ENCODE measurements at regions not wholly inside any gene's neighbourhood (a gene's known extent, or its start where the extent isn't known, plus 50 kb on each side); places are given as distances from the start of the nearest gene placed in this dataset.
A peak's percentile ranks its signal among the peaks of the same experiment; 100 is the strongest.

- Histone ChIP-seq H3F3A (ENCODE audit: insufficient read depth) (no peaks in the 10 kb centered on the region), H3K79me2 (ENCODE audit: insufficient read depth) (no peaks in the 10 kb centered on the region), H3K9ac (no peak overlapping the region), H3K27ac (no peak overlapping the region), H3K4me2 (ENCODE audit: unreplicated experiment) (no peak overlapping the region), H3K36me3 (ENCODE audit: low read depth) (no peaks in the 10 kb centered on the region), H3K4me1 (ENCODE audit: insufficient read depth) (no peaks in the 10 kb centered on the region), H3K9me2 (ENCODE audit: insufficient read depth) (no peaks in the 10 kb centered on the region), H3K27me3 (replicated peaks; ENCODE audit: insufficient read depth) (no peaks in the 10 kb centered on the region), H4K20me1 (ENCODE audit: insufficient read depth) (no peaks in the 10 kb centered on the region), H2AFZ (no peak overlapping the region), H3K4me3 (no peak overlapping the region), H3K9me3 (ENCODE audit: low read depth) (no peaks in the 10 kb centered on the region)
- TF ChIP-seq EZH2 (IDR thresholded peaks at IDR 0.05; ENCODE audit: insufficient read depth, poor library complexity, severe bottlenecking) (no peak), EZH2phosphoT487 (IDR thresholded peaks at IDR 0.05; ENCODE audit: insufficient read depth, low read depth) (no peak)
- in situ Hi-C loops (cut with MboI), result loop anchor here (25.0 kb wide), 1 partner anchor 274 kb away; no protein-coding TSS in a partner anchor
- DNase-seq, result no peak
- WGBS, 2 experiments (ENCODE audit: low coverage in 1 of 2, low lambda C conversion rate in 2 of 2, missing lambda C conversion rate in 2 of 2), result 90 to 94% methylated on average over 3 of the region's 3 CpGs
Measured at GRCh38 chr18:25563346-25563745, 211.4 kb upstream of the ZNF521 start.

DNA sequence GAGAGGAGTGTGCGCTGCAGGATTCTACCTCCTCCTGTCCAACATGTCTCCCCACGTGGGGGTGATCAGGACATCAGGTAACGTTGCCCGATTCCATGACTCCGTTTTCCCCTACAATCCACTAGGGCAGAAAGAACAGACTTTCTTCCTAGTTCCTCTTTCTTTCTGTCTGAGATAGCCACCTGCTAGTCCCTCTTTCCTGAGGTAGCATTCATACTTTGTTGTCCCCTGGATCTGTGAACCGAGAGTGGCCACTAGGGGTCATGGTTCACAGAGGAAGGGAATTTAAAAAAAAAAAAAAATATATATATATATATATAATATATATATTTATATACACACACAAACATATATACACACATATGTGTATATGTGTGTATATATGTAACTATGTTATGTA, 210.0 kb upstream of the ZNF521 start:
- 78 to 80% methylated on average over 6 of the region's 6 CpGs for WGBS, 2 experiments (ENCODE audit: low coverage in 1 of 2, low lambda C conversion rate in 2 of 2, missing lambda C conversion rate in 2 of 2)
- Histone ChIP-seq H3F3A (ENCODE audit: insufficient read depth) (no peaks in the 10 kb centered on the region), H3K36me3 (ENCODE audit: low read depth) (no peaks in the 10 kb centered on the region), H3K27me3 (replicated peaks; ENCODE audit: insufficient read depth) (no peaks in the 10 kb centered on the region), H3K4me2 (ENCODE audit: unreplicated experiment) (no peak overlapping the region), H3K27ac (no peak overlapping the region), H2AFZ (no peak overlapping the region), H3K79me2 (ENCODE audit: insufficient read depth) (no peaks in the 10 kb centered on the region), H3K4me3 (no peak overlapping the region), H4K20me1 (ENCODE audit: insufficient read depth) (no peaks in the 10 kb centered on the region), H3K9me2 (ENCODE audit: insufficient read depth) (no peaks in the 10 kb centered on the region), H3K4me1 (ENCODE audit: insufficient read depth) (no peaks in the 10 kb centered on the region), H3K9ac (no peak overlapping the region), H3K9me3 (ENCODE audit: low read depth) (no peaks in the 10 kb centered on the region)
- DNase-seq, result peak; percentile 47
- in situ Hi-C loops (cut with MboI), result loop anchor here (25.0 kb wide), 1 partner anchor 275 kb away; no protein-coding TSS in a partner anchor
- TF ChIP-seq EZH2phosphoT487 (IDR thresholded peaks at IDR 0.05; ENCODE audit: insufficient read depth, low read depth) (no peak), EZH2 (IDR thresholded peaks at IDR 0.05; ENCODE audit: insufficient read depth, poor library complexity, severe bottlenecking) (no peak)

DNA sequence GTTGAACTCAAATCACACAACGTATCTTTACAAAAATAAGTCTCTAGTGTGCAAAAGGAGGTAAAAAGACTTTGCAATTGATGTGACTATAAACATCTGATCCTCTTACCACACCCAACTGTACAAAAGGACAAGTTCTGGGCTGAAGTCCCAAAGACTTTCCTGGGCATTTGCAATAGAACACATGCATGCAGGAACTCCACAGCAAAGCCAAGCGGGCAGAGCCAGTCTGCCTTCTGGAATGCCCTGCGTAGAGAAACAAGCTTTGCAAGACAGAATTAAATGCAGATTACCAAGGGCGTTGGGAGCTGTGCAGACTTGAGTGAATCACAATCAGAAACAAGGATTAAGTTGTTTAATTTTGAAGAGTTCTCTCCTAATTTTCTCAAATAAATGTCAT, 208.4 kb upstream of the ZNF521 start:
- H3K27ac ChIP-seq, result no peak overlapping the region
- no peaks in the 10 kb centered on the region for H3F3A ChIP-seq (ENCODE audit: insufficient read depth)
- no peaks in the 10 kb centered on the region for H3K36me3 ChIP-seq (ENCODE audit: low read depth)
- H2AFZ ChIP-seq, result no peak overlapping the region
- 21 to 34% methylated on average over 4 of the region's 4 CpGs for WGBS, 2 experiments (ENCODE audit: low coverage in 1 of 2, low lambda C conversion rate in 2 of 2, missing lambda C conversion rate in 2 of 2)
- in situ Hi-C loops (cut with MboI), result loop anchor here (25.0 kb wide), 1 partner anchor 277 kb away; no protein-coding TSS in a partner anchor
- no peaks in the 10 kb centered on the region for H4K20me1 ChIP-seq (ENCODE audit: insufficient read depth)
- H3K27me3 ChIP-seq (replicated peaks; ENCODE audit: insufficient read depth), result no peaks in the 10 kb centered on the region
- TF ChIP-seq EZH2phosphoT487 (IDR thresholded peaks at IDR 0.05; ENCODE audit: insufficient read depth, low read depth), result no peak
- no peak for TF ChIP-seq EZH2 (IDR thresholded peaks at IDR 0.05; ENCODE audit: insufficient read depth, poor library complexity, severe bottlenecking)
- no peaks in the 10 kb centered on the region for H3K9me2 ChIP-seq (ENCODE audit: insufficient read depth)
- no peaks in the 10 kb centered on the region for H3K9me3 ChIP-seq (ENCODE audit: low read depth)
- H3K79me2 ChIP-seq (ENCODE audit: insufficient read depth), result no peaks in the 10 kb centered on the region
- H3K4me2 ChIP-seq (ENCODE audit: unreplicated experiment), result no peak overlapping the region
- H3K9ac ChIP-seq, result no peak overlapping the region
- peak; percentile 7 for DNase-seq
- no peaks in the 10 kb centered on the region for H3K4me1 ChIP-seq (ENCODE audit: insufficient read depth)
- no peak overlapping the region for H3K4me3 ChIP-seq

DNA sequence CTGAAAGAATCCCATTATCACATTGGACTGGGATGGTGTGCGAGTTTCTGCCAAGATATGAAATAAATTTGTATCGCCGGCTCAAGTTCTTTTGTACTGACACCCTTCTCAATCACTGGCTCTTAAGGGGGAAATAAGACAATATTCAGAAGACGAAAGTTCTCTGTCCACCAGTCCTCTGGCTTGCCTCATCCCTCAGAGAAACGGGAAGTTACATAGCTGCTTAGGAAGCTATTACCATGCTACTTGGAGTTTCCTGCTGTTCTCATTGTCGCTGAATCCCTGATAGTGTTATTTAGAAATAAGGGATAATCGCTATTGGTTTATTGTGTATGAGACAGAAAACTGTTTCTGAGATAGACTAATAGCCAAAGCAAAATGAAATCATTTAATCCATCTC, 205.0 kb upstream of the ZNF521 start:
- no peaks in the 10 kb centered on the region for H3K9me3 ChIP-seq (ENCODE audit: low read depth)
- no peak for TF ChIP-seq EZH2 (IDR thresholded peaks at IDR 0.05; ENCODE audit: insufficient read depth, poor library complexity, severe bottlenecking)
- no peak for TF ChIP-seq EZH2phosphoT487 (IDR thresholded peaks at IDR 0.05; ENCODE audit: insufficient read depth, low read depth)
- H3K9me2 ChIP-seq (ENCODE audit: insufficient read depth), result no peaks in the 10 kb centered on the region
- no peak for DNase-seq
- no peaks in the 10 kb centered on the region for H3K79me2 ChIP-seq (ENCODE audit: insufficient read depth)
- H3F3A ChIP-seq (ENCODE audit: insufficient read depth), result no peaks in the 10 kb centered on the region
- no peak overlapping the region for H3K4me2 ChIP-seq (ENCODE audit: unreplicated experiment)
- no peaks in the 10 kb centered on the region for H3K36me3 ChIP-seq (ENCODE audit: low read depth)
- H3K27me3 ChIP-seq (replicated peaks; ENCODE audit: insufficient read depth), result no peaks in the 10 kb centered on the region
- no peak overlapping the region for H3K9ac ChIP-seq
- in situ Hi-C loops (cut with MboI), result loop anchor here (25.0 kb wide), 1 partner anchor 280 kb away; no protein-coding TSS in a partner anchor
- no peak overlapping the region for H2AFZ ChIP-seq
- 42 to 51% methylated on average over 7 of the region's 7 CpGs for WGBS, 2 experiments (ENCODE audit: low coverage in 1 of 2, low lambda C conversion rate in 2 of 2, missing lambda C conversion rate in 2 of 2)
- no peak overlapping the region for H3K4me3 ChIP-seq
- no peaks in the 10 kb centered on the region for H3K4me1 ChIP-seq (ENCODE audit: insufficient read depth)
- H4K20me1 ChIP-seq (ENCODE audit: insufficient read depth), result no peaks in the 10 kb centered on the region
- H3K27ac ChIP-seq, result no peak overlapping the region

Data from GM23248 (cell line).